Trophoblast cell (in vitro differentiated cells and primary cell): ENCODE measurements at regions not wholly inside any gene's neighbourhood (a gene's known extent, or its start where the extent isn't known, plus 50 kb on each side); places are given as distances from the start of the nearest gene placed in this dataset.

Source experiments
- DNase-seq, 2 donors: peaks; one replicate each; pipeline ENCODE4 v3.0.0-alpha.2; 2016
- H2AFZ ChIP-seq: 2 replicates; pipeline ENCODE4 v1.6.1; 2013; ENCODE audit warnings: low read length, moderate library complexity, mild to moderate bottlenecking; ENCODE audit not compliant: insufficient read depth, poor library complexity
- H2AK5ac ChIP-seq: 2 replicates; pipeline ENCODE4 v1.6.1; 2013; ENCODE audit warnings: mild to moderate bottlenecking, low read length
- H2BK120ac ChIP-seq: 2 replicates; pipeline ENCODE4 v1.6.1; 2013; ENCODE audit warnings: low read length, mild to moderate bottlenecking, moderate library complexity; ENCODE audit not compliant: insufficient read depth, poor library complexity
- H2BK12ac ChIP-seq: 2 replicates; pipeline ENCODE4 v1.6.1; 2013; ENCODE audit warnings: mild to moderate bottlenecking, low read length, moderate library complexity
- H2BK5ac ChIP-seq: 2 replicates; pipeline ENCODE4 v1.6.1; 2013; ENCODE audit warnings: low read length, low read depth, moderate library complexity, mild to moderate bottlenecking; ENCODE audit not compliant: poor library complexity
- H3K14ac ChIP-seq: 2 replicates; pipeline ENCODE4 v1.6.1; 2013; ENCODE audit warnings: mild to moderate bottlenecking, low read length
- H3K18ac ChIP-seq: 2 replicates; pipeline ENCODE4 v1.6.1; 2013; ENCODE audit warnings: mild to moderate bottlenecking, low read length
- H3K23ac ChIP-seq: 2 replicates; pipeline ENCODE4 v1.6.1; 2013; ENCODE audit warnings: low read length
- H3K27ac ChIP-seq: 2 replicates; pipeline ENCODE4 v1.5.1; 2013; ENCODE audit warnings: low read depth, mild to moderate bottlenecking, inconsistent platforms, low read length, moderate library complexity
- H3K27me3 ChIP-seq: 2 replicates; pipeline ENCODE4 v1.6.1; 2013; ENCODE audit warnings: inconsistent platforms, mild to moderate bottlenecking, low read length, moderate library complexity; ENCODE audit not compliant: insufficient read depth
- H3K36me3 ChIP-seq, 2 experiments: 1 replicate in 1 of 2; 2 replicates in 1 of 2; pipeline ENCODE4 v1.6.1; 2013; ENCODE audit warnings: low read length in 2 of 2, mild to moderate bottlenecking in 2 of 2, moderate library complexity in 1 of 2; ENCODE audit not compliant: insufficient read depth in 2 of 2, control insufficient read depth in 1 of 2
- H3K4ac ChIP-seq: 2 replicates; pipeline ENCODE4 v1.6.1; 2013; ENCODE audit warnings: low read depth, mild to moderate bottlenecking, low read length, moderate library complexity
- H3K4me1 ChIP-seq, 2 experiments: 1 replicate in 1 of 2; 2 replicates in 1 of 2; pipeline ENCODE4 v1.6.1; 2013; ENCODE audit warnings: low read length in 2 of 2, mild to moderate bottlenecking in 2 of 2, moderate library complexity in 1 of 2; ENCODE audit not compliant: insufficient read depth in 2 of 2, control insufficient read depth in 1 of 2
- H3K4me2 ChIP-seq: 2 replicates; pipeline ENCODE4 v1.6.1; 2013; ENCODE audit warnings: inconsistent platforms, mild to moderate bottlenecking, low read length, moderate library complexity
- H3K4me3 ChIP-seq: 2 replicates; pipeline ENCODE4 v1.5.1; 2013; ENCODE audit warnings: mild to moderate bottlenecking, low read depth, low read length, inconsistent platforms
- H3K79me1 ChIP-seq: one replicate; pipeline ENCODE4 v1.6.1; 2013; ENCODE audit warnings: low read length
- H3K79me2 ChIP-seq: 2 replicates; pipeline ENCODE4 v1.6.1; 2013; ENCODE audit warnings: low read length, mild to moderate bottlenecking; ENCODE audit not compliant: control insufficient read depth, insufficient read depth, poor library complexity
- H3K9ac ChIP-seq: 2 replicates; pipeline ENCODE4 v1.6.1; 2013; ENCODE audit warnings: mild to moderate bottlenecking, low read length
- H3K9me3 ChIP-seq: 2 replicates; pipeline ENCODE4 v1.6.1; 2013; ENCODE audit warnings: low read depth, mild to moderate bottlenecking, control low read depth, inconsistent platforms, low read length; ENCODE audit not compliant: insufficient read depth
- H4K12ac ChIP-seq: 2 replicates; pipeline ENCODE4 v1.6.1; 2013; ENCODE audit warnings: low read depth, mild to moderate bottlenecking, low read length, moderate library complexity
- H4K8ac ChIP-seq: 2 replicates; pipeline ENCODE4 v1.6.1; 2013; ENCODE audit warnings: low read depth, mild to moderate bottlenecking, low read length, moderate library complexity
- H4K91ac ChIP-seq: one replicate; pipeline ENCODE4 v1.6.1; 2013; ENCODE audit warnings: low read depth, mild to moderate bottlenecking, low read length, moderate library complexity
- WGBS: extraction: QIAGEN DNeasy Blood & Tissue Kit; methylation state at CpG from one replicate; pipeline ENCODE4 v1.1.7; 2013; ENCODE audit warnings: missing lambda C conversion rate; ENCODE audit not compliant: insufficient read length, insufficient coverage; ENCODE audit errors: extremely low coverage; 5-methylcytosine and 5-hydroxymethylcytosine counted together

- DNase-seq = peak in 1 of 2 donors; percentile 16
- no peaks in the 10 kb centered on the region for H3K27me3 ChIP-seq
- no peak overlapping the region for H3K18ac ChIP-seq
- no peak overlapping the region for H2BK12ac ChIP-seq
- peaks cover 4% of the 10 kb centered on the region for H3K9me3 ChIP-seq
- H3K4me3 ChIP-seq = no peak overlapping the region
- no peak overlapping the region for H2BK5ac ChIP-seq
- H3K36me3 ChIP-seq = no peaks in the 10 kb centered on the region
- H2AFZ ChIP-seq = no peak overlapping the region
- no peak overlapping the region for H3K4ac ChIP-seq
- no CpG with 5 or more reads among the region's 1 CpG for WGBS
- H3K27ac ChIP-seq = no peak overlapping the region
- H3K4me2 ChIP-seq = no peak overlapping the region
- no peak overlapping the region for H2BK120ac ChIP-seq
- no peak overlapping the region for H3K9ac ChIP-seq
- H4K91ac ChIP-seq = no peak overlapping the region
- no peak overlapping the region for H4K12ac ChIP-seq
- H3K79me1 ChIP-seq = no peaks in the 10 kb centered on the region
- H3K4me1 ChIP-seq = peaks cover 0 to 2% of the 10 kb centered on the region in 2 experiments
- H3K23ac ChIP-seq = no peak overlapping the region
- H3K79me2 ChIP-seq = no peaks in the 10 kb centered on the region
- no peak overlapping the region for H2AK5ac ChIP-seq
- no peak overlapping the region for H3K14ac ChIP-seq
- no peak overlapping the region for H4K8ac ChIP-seq
Observed at GRCh38 chr6:3545156-3545555, 88.3 kb upstream of the SLC22A23 start.

GRCh38 chr6:3542032-3542640, 85.3 kb upstream of the SLC22A23 start:
- no peak overlapping the region for H2AK5ac ChIP-seq
- H3K18ac ChIP-seq = no peak overlapping the region
- DNase-seq = no peak
- H3K4me2 ChIP-seq = no peak overlapping the region
- H3K27me3 ChIP-seq = no peaks in the 10 kb centered on the region
- H2BK120ac ChIP-seq = no peak overlapping the region
- peaks cover 4% of the 10 kb centered on the region for H3K9me3 ChIP-seq
- H4K8ac ChIP-seq = no peak overlapping the region
- H3K4ac ChIP-seq = no peak overlapping the region
- H2BK5ac ChIP-seq = no peak overlapping the region
- peaks cover 0 to 2% of the 10 kb centered on the region in 2 experiments for H3K4me1 ChIP-seq
- no peak overlapping the region for H4K91ac ChIP-seq
- H3K27ac ChIP-seq = no peak overlapping the region
- H3K36me3 ChIP-seq = no peaks in the 10 kb centered on the region
- no peaks in the 10 kb centered on the region for H3K79me1 ChIP-seq
- H3K4me3 ChIP-seq = no peak overlapping the region
- no peaks in the 10 kb centered on the region for H3K79me2 ChIP-seq
- no peak overlapping the region for H3K14ac ChIP-seq
- H3K9ac ChIP-seq = no peak overlapping the region
- no peak overlapping the region for H4K12ac ChIP-seq
- no peak overlapping the region for H2BK12ac ChIP-seq
- no peak overlapping the region for H3K23ac ChIP-seq
- WGBS = no CpG with 5 or more reads among the region's 6 CpGs
- H2AFZ ChIP-seq = no peak overlapping the region

- Histone ChIP-seq H3K9ac (no peak overlapping the region), H3K18ac (no peak overlapping the region), H2BK5ac (no peak overlapping the region), H3K79me2 (no peaks in the 10 kb centered on the region), H2BK12ac (no peak overlapping the region), H3K9me3 (peaks cover 4% of the 10 kb centered on the region), H4K91ac (no peak overlapping the region), H3K4me2 (no peak overlapping the region), H2BK120ac (no peak overlapping the region), H2AK5ac (no peak overlapping the region), H3K4ac (no peak overlapping the region), H3K27ac (no peak overlapping the region), H3K27me3 (no peaks in the 10 kb centered on the region), H3K23ac (no peak overlapping the region), H3K36me3 (no peaks in the 10 kb centered on the region), H3K79me1 (no peaks in the 10 kb centered on the region), H3K4me3 (no peak overlapping the region), H3K4me1 (peaks cover 0 to 2% of the 10 kb centered on the region in 2 experiments), H3K14ac (no peak overlapping the region), H4K8ac (no peak overlapping the region), H2AFZ (no peak overlapping the region), H4K12ac (no peak overlapping the region)
- no CpG with 5 or more reads among the region's 9 CpGs for WGBS
- peak in 1 of 2 donors; percentile 24 for DNase-seq
Observed at GRCh38 chr6:3541006-3541585, 84.2 kb upstream of the SLC22A23 start.

GRCh38 chr6:3540253-3540820, 83.5 kb upstream of the SLC22A23 start:
- Histone ChIP-seq H2AK5ac (no peak overlapping the region), H3K18ac (peak overlapping the region; percentile 1), H4K8ac (no peak overlapping the region), H3K79me1 (no peaks in the 10 kb centered on the region), H4K91ac (no peak overlapping the region), H2BK120ac (no peak overlapping the region), H3K36me3 (no peaks in the 10 kb centered on the region), H2BK5ac (no peak overlapping the region), H3K9me3 (peaks cover 4% of the 10 kb centered on the region), H3K4ac (no peak overlapping the region), H3K4me1 (peaks cover 0 to 2% of the 10 kb centered on the region in 2 experiments), H3K79me2 (no peaks in the 10 kb centered on the region), H3K4me3 (no peak overlapping the region), H2BK12ac (no peak overlapping the region), H3K27me3 (no peaks in the 10 kb centered on the region), H3K4me2 (no peak overlapping the region), H2AFZ (no peak overlapping the region), H3K27ac (no peak overlapping the region), H3K14ac (no peak overlapping the region), H3K9ac (no peak overlapping the region), H4K12ac (no peak overlapping the region), H3K23ac (no peak overlapping the region)
- DNase-seq = no peak
- no CpG with 5 or more reads among the region's 8 CpGs for WGBS
